ENCODE measurements at regions not wholly inside any gene's neighbourhood (a gene's known extent, or its start where the extent isn't known, plus 50 kb on each side); places are given as distances from the start of the nearest gene placed in this dataset.

GRCh38 chr20:60078351-60079250 is 120.4 kb downstream of the CDH26 start:
- DNase-seq (ENCODE audit: low spot score in 2 of 2): peak in 1 of 2 donors; percentile 68
- WGBS, 2 donors: 82% methylated on average over 15 of the region's 15 CpGs
- TF ChIP-seq POLR2A (IDR thresholded peaks at IDR 0.05) (no peak), CTCF (IDR thresholded peaks at IDR 0.05) (no peak)
- H3K4me3 ChIP-seq (ENCODE audit: low read depth, poor library complexity, severe bottlenecking): no peak overlapping the region
- intact Hi-C loops (cut with DNase I; ENCODE audit: low total_unique reads): no loop called here

GRCh38 chr20:60080401-60080800 is 122.2 kb downstream of the CDH26 start:
- intact Hi-C loops (cut with DNase I; ENCODE audit: low total_unique reads): no loop called here
- H3K4me3 ChIP-seq (ENCODE audit: low read depth, poor library complexity, severe bottlenecking): no peak overlapping the region
- TF ChIP-seq POLR2A (IDR thresholded peaks at IDR 0.05): no peak
- no peak for TF ChIP-seq CTCF (IDR thresholded peaks at IDR 0.05)
- DNase-seq (ENCODE audit: low spot score in 2 of 2): peak in 1 of 2 donors; percentile 58
- WGBS, 2 donors: 84 to 85% methylated on average over 7 of the region's 7 CpGs

- intact Hi-C loops (cut with DNase I; ENCODE audit: low total_unique reads): no loop called here
- peak in 1 of 2 donors; percentile 70 for DNase-seq (ENCODE audit: low spot score in 2 of 2)
- TF ChIP-seq CTCF (IDR thresholded peaks at IDR 0.05): no peak
- no peak for TF ChIP-seq POLR2A (IDR thresholded peaks at IDR 0.05)
- WGBS, 2 donors: 74 to 81% methylated on average over 9 of the region's 9 CpGs
- no peak overlapping the region for H3K4me3 ChIP-seq (ENCODE audit: low read depth, poor library complexity, severe bottlenecking)
Measured at GRCh38 chr20:60085551-60086132, 127.4 kb downstream of the CDH26 start.

- H3K4me3 ChIP-seq (ENCODE audit: low read depth, poor library complexity, severe bottlenecking): no peak overlapping the region
- 51 to 65% methylated on average over 13 to 24 of the region's 30 CpGs for WGBS, 2 donors
- TF ChIP-seq POLR2A (IDR thresholded peaks at IDR 0.05) (no peak), CTCF (IDR thresholded peaks at IDR 0.05) (no peak)
- DNase-seq (ENCODE audit: low spot score in 2 of 2): peak in 1 of 2 donors; percentile 26
- intact Hi-C loops (cut with DNase I; ENCODE audit: low total_unique reads): no loop called here
Measured at GRCh38 chr20:60086821-60087562, 128.8 kb downstream of the CDH26 start.

- TF ChIP-seq CTCF (IDR thresholded peaks at IDR 0.05): no peak
- TF ChIP-seq POLR2A (IDR thresholded peaks at IDR 0.05): no peak
- 31 to 45% methylated on average over 26 of the region's 60 CpGs for WGBS, 2 donors
- no peak overlapping the region for H3K4me3 ChIP-seq (ENCODE audit: low read depth, poor library complexity, severe bottlenecking)
- intact Hi-C loops (cut with DNase I; ENCODE audit: low total_unique reads): no loop called here
- DNase-seq (ENCODE audit: low spot score in 2 of 2): peak in 1 of 2 donors; percentile 75
Measured at GRCh38 chr20:60087563-60088105, 129.4 kb downstream of the CDH26 start.

Measured in lower leg skin (tissue), 4 donors.